ENCODE measurements at regions not wholly inside any gene's neighbourhood (a gene's known extent, or its start where the extent isn't known, plus 50 kb on each side); places are given as distances from the start of the nearest gene placed in this dataset.
"Not testable (repeated sequence)": the region's sequence is repeated elsewhere in the genome, so short reads cannot be mapped to it uniquely, and the experiment has no call there.

GRCh38 chr3:17836092-17836491, 93.7 kb upstream of the TBC1D5 start:
- DNase-seq (ENCODE audit: low spot score), result no peak

- DNase-seq (ENCODE audit: low spot score), result no peak
These were observed 91.5 kb upstream of the TBC1D5 start for GRCh38 chr3:17833786-17834559.

DNA sequence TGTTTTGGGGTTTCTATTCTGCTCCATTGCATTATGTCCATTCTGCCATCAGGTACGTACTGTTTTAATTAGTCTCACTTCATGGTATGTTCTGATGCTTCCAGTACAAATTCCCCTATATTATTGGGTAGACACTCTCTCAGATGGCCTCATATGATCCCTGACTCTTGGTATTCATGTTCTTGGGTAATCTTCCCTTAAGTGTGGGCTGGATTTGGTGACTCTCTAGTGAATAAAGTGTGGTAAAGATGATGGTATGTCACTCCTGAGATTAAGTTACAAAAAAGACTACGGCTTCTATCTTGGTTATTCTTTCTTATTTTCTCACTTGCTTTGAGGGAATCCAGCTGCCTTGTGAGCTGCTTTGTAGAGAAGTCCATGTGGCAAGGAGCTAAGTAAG, 89.6 kb upstream of the TBC1D5 start:
- no peak for DNase-seq (ENCODE audit: low spot score)

DNA sequence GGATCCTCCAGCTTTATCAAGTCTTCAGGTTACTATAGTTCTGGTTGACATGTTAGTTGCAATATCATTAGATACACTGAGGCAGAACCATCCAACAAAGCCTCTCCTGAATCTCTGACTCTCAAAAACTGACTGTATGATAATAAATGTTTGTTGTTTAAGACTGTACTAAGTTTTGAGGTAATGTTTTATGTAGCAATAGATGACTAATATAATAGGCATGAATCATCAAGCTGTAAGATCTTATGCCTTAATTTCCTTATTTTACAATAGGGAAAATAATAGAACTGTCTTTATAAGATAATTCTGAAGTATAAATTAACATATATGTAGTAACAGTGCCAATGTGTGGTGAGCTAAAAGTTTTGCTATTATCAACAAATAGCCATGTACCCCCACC, 88.9 kb upstream of the TBC1D5 start:
- no peak for DNase-seq (ENCODE audit: low spot score)

- DNase-seq (ENCODE audit: low spot score), result no peak
These were observed 88.4 kb upstream of the TBC1D5 start for GRCh38 chr3:17830788-17831187.

DNA sequence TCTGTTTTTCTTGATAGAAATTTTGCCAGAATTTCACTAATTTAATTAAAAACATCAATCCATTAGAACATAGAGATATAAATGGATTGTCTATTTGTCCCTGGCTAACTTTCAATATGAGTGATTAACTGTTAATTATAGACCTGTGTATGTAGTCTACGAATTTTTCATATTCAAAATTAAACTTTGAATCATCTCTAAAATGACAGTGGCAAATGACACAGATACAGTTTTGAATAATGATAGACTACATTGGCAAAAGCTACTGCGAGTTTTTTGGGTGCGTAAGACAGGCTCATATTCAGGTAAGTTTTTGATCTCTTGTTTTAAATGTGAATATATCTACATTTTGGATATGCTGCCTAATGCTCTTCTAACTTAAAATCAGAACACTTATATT, 86.0 kb upstream of the TBC1D5 start:
- no peak for DNase-seq (ENCODE audit: low spot score)

GRCh38 chr3:17825298-17825697, 82.9 kb upstream of the TBC1D5 start:
- no peak for DNase-seq (ENCODE audit: low spot score)

- DNase-seq (ENCODE audit: low spot score), result no peak
These were observed 81.4 kb upstream of the TBC1D5 start for GRCh38 chr3:17823816-17824215.

GRCh38 chr3:17823036-17823435, 80.6 kb upstream of the TBC1D5 start:
- no peak for DNase-seq (ENCODE audit: low spot score)

DNA sequence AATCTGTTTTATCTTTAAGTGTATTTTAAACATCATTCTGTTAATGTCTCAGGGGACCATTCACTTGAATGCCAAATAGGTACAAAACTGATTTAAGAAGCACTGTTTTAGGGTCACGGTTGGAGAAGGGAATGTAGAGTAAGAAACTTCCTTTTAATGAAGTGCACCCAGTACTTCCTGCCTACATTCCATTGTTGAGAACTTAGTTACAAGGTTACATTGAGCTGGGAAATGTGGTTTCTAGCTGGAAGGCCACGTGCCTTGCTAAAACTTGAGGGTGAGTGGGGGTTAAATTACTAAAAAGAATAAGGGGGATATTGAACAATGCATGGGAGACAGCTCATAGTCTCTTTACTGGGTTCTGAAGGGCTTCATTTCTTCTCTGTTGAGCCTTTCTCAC, 78.3 kb upstream of the TBC1D5 start:
- DNase-seq (ENCODE audit: low spot score), result peak; percentile 26

DNA sequence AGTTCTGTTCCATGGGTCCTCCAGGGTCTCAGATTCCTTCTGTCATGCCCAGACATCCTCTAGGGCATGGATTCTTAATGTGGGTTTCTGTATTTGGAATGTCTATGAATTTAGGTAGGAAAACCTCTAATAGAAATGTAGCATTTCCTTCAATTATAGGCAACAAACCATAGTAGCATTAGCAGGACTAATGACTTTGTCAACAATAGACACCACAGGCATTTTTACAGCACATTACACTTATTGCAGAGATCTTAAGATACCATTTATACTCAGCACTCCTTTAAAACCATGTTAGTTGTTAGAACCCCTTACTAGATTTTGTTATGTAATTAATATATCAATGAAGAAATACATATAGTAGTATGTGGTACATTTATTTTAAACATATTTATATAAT, 77.8 kb upstream of the TBC1D5 start:
- no peak for DNase-seq (ENCODE audit: low spot score)

GRCh38 chr3:17817973-17818372, 75.5 kb upstream of the TBC1D5 start:
- not testable (repeated sequence) for DNase-seq (ENCODE audit: low spot score)

GRCh38 chr3:17817545-17817944, 75.1 kb upstream of the TBC1D5 start:
- no peak for DNase-seq (ENCODE audit: low spot score)

DNA sequence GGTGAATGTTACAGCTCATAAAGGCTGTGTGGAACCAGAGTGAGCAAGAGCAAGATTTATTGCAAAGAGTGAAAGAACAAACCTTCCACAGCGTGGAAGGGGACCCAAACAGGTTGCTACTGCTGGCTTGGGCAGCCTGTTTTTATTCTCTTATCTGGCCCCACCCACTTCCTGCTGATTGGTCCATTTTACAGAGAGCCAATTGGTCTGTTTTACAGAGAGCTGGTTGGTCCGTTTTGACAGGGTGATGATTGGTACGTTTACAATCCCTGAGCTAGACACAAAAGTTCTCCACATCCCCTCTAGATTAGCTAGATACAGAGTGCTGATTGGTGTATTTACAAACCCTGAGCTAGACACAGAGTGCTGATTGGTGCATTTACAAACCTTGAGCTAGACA, 74.4 kb upstream of the TBC1D5 start:
- DNase-seq (ENCODE audit: low spot score), result not testable (repeated sequence)

- not testable (repeated sequence) for DNase-seq (ENCODE audit: low spot score)
These were observed 69.9 kb upstream of the TBC1D5 start for GRCh38 chr3:17812328-17812727.

DNA sequence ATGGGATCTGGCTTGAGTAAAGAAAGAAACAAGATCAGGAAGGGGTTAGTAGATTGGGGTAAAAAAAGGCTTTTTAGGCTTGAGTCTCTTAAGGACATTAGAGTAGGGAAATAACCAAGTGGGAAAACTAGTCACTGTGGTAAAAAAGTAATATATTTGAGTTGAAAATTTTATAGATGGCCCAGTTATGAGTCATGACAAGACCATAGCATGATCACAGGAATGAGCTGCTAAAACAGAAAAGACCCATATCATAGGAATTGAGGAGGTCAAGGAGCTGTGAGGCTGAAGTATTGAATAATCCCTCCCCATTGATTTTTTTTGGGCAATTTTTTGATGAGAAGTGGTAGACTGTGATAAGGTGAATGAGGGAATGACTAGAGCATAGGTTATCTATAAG, 69.2 kb upstream of the TBC1D5 start:
- no peak for DNase-seq (ENCODE audit: low spot score)

DNA sequence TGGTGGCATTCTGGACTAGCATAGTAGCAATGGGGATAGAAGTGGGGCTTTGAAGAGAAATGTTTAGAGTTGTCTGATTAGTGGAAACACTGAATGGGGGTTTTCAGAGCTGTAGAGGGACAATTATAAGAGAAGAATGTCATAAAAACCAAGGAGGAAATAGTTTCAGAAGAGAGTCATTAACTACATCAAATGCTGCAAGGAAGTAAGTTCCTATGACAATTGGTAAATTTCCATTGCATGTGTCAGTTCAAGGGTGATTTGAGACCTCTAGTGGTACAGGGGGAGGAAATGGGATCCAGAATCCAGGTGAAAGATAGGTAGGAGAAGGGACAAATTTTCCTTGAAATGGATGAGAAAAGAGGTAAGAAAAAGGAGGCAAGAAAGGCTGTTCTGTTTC, 68.3 kb upstream of the TBC1D5 start:
- peak; percentile 49 for DNase-seq (ENCODE audit: low spot score)

DNA sequence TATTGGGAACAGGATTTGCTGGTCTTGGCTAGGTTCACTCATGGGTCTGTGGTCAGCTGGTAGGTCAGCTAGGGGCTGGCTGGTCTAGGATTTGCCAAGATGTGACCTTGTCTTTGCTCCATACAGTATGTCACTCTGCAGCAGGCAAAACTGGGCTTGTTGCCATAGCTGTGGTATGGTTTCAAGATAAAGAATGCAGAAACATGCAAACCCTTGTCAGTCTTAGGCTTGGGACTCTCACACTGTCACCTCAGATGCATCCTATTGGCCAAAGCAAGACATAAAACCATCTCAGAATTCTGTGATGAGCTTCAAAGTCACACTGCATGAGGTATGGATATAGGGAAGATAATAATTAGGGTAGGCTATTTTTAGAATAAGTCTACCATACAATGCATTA, 66.6 kb upstream of the TBC1D5 start:
- no peak for DNase-seq (ENCODE audit: low spot score)

DNA sequence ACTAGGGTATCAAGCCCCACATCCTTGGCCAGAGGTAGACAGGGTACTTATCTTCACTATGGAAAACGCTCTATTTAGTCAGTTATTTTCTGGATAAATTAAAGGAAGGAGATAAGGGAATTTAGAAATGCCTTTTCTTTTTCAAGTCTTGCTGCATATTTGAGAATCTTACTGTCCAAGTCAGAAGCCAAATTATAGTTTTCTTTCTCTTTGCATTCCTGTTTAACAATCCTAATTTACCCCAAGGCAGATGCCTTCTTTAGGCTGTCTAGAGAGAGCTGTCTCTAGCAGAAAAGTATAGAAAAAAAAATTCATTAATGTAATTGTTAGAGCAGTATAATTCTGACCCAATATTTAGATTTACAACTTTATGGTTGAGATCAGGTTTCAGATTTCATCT, 64.4 kb upstream of the TBC1D5 start:
- no peak for DNase-seq (ENCODE audit: low spot score)

- DNase-seq (ENCODE audit: low spot score), result no peak
These were observed 63.8 kb upstream of the TBC1D5 start for GRCh38 chr3:17806201-17806600.

DNA sequence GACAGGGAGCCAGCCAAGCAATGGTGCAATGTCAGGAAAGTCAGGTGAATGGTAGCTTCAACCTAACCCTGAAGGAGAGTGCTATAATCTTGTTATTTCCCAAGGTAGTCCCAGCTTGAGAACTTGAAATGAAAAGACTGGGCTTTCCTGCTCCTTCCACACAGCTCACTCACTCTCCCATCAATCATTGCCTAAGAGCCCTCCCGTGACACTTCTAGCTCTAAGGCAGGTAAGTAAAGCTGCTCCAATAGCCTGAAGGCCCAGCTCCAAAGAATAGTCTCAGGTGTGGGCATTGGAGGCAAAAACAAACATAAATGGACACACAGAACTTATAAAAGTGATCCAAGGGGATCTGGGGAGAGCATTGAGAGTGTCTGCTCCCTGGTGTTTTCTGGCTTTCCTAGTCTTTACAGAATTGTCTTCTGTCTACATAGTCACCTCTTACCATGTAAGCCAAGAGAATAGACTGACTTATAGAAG, 63.1 kb upstream of the TBC1D5 start:
- DNase-seq (ENCODE audit: low spot score), result no peak

GRCh38 chr3:17802950-17803349, 60.5 kb upstream of the TBC1D5 start:
- no peak for DNase-seq (ENCODE audit: low spot score)

DNA sequence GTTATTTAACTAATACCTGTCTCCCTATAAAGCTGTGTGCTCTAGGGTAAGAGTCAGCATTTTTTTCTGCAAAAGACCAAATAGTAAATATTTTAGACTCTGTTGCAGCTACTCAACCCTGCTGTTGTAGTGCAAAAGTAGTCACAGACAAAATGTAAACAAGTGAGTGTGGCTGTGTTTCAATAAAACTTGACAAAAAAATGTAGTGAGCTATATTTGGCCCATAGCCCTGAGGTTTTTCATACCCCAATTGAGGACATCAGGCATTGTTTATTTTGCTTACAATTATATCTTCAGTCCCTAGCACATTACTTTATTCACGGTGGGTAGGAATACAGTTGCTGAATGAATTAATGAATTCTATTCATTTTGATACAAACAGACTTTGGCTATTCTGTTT, 58.7 kb upstream of the TBC1D5 start:
- no peak for DNase-seq (ENCODE audit: low spot score)

DNA sequence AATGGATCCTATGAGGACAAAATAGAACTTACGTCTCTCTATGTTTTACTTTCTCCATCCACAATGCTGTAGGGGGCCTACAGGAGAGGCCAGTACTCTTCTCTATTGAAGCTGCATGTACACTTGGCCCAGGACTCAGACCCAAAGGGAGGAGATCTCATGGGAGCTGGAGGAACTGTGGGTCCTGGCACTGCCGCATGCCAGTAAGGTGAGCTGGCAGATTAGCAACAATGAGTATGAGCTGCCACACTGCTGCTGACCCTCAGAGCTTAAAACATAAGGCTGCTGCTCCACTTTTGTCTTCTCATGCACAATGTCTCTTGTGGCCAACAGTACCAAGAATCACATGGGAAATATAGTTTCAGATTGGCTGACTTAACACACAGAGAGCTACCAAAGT, 57.8 kb upstream of the TBC1D5 start:
- DNase-seq (ENCODE audit: low spot score), result no peak
